ENCODE measurements at regions not wholly inside any gene's neighbourhood (a gene's known extent, or its start where the extent isn't known, plus 50 kb on each side); places are given as distances from the start of the nearest gene placed in this dataset.
"Not testable (repeated sequence)": the region's sequence is repeated elsewhere in the genome, so short reads cannot be mapped to it uniquely, and the experiment has no call there.

DNA sequence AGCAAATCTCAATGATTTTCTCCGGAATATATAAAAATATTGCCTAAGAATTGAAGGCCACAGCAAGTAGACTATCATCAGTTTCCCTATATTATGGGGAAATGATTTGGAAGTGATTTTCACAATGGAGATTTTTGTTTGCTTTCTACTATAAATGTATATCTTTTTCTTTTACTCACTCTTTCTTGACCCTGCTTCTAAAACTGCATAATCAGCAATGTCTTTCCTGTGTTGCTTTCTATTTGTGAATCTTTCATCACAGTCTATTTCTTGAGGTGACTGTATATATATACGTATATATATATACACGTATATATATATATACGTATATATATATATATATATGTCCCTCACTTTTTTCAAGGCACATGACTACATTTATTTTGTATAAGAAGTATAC lies 622.6 kb downstream of the DTWD2 start:
- no peak for DNase-seq

GRCh38 chr5:118354797-118355196 lies 633.5 kb downstream of the DTWD2 start:
- DNase-seq = no peak

- no peak for DNase-seq
Observed at GRCh38 chr5:118353970-118354369, 634.4 kb downstream of the DTWD2 start.

- no peak for DNase-seq
Observed at GRCh38 chr5:118336468-118336867, 651.9 kb downstream of the DTWD2 start.

GRCh38 chr5:118327389-118327788 lies 661.0 kb downstream of the DTWD2 start:
- DNase-seq = no peak

DNA sequence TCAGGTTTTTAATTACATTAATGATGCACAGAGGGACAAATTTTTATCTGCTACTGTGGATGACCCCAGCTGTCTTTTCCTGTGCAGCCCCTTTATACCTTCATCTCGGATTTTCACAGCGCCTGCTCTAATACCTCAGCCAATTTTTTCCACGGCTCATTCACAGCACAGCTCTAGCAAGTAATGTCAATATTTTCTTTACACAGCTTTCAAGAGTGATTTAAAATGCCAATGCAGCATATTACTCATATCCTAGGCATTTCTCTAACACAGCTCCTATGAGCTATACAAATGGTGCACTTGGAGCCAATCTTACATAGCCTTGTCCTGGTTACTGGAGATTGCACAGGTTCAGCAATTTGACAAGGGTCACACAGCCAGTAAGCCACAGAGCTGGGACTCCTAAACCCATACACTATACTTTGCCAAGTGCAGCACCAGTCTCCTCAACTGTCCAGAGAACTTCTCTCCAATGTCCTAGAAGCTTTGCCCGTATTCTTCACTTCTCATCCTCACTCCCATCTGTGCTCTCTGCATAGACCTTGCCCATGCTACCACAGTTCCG lies 661.8 kb downstream of the DTWD2 start:
- DNase-seq = no peak

- DNase-seq = no peak
Observed at GRCh38 chr5:118325931-118326330, 662.4 kb downstream of the DTWD2 start.

- not testable (repeated sequence) for DNase-seq
Observed at GRCh38 chr5:118323723-118324122, 664.6 kb downstream of the DTWD2 start.

DNA sequence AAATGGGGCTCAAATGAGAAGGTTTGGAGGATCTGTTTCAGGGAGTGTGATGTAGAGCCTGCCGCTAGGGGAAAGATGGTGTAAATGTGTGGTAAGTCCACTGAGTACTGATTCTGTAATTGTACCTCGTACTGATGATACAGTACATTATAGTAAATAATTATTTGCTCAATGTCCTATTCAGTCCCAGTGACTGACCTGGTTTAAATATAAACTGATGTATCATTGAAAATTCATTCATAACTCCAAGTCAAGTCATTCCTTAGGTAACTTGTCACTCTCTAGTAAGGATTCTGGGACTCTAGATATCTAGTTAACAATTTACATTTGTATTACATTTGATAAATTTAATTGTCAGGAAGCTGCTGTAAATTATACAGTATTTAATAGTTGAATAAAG lies 667.3 kb downstream of the DTWD2 start:
- DNase-seq = no peak

- no peak for DNase-seq
Observed at GRCh38 chr5:118320121-118320520, 668.2 kb downstream of the DTWD2 start.

- no peak for DNase-seq
Observed at GRCh38 chr5:118314931-118315330, 673.4 kb downstream of the DTWD2 start.

- DNase-seq = no peak
Observed at GRCh38 chr5:118311103-118311819, 677.1 kb downstream of the DTWD2 start.

DNA sequence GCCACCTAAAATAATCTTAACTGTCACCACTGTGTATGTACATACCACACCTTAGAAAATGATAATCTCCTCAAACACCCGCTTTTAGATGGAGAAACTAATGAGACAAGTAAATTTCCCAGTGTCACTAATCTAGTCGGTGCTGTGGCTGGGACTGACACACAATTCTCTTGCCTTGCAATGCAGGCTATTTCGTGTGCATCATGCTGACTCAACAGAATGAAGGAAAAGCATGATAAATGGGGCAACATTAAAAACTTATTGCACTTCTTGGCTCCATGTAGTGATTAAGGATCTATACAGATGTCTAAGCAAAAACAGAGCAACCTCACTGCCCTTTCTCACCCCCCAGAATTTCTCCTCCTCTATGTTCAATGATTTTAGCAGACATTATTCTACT lies 677.9 kb downstream of the DTWD2 start:
- DNase-seq = no peak

DNA sequence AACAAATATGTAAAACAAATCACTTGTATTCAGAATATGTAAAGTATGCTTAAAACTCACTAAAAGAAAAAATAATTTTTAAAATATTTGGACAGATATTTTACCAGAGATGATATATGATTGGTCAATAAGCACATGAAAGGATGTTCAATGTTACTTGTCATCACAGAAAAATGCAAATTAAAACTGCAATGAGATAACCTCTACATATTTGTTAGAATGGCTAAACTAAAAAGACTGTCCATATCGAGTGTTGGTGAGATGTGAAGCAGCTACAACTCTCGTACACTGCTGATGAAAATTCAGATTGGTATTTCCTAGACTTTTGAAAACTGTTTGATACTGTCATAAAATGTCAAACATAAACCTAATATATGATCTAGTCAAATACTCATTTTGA lies 685.1 kb downstream of the DTWD2 start:
- no peak for DNase-seq

DNA sequence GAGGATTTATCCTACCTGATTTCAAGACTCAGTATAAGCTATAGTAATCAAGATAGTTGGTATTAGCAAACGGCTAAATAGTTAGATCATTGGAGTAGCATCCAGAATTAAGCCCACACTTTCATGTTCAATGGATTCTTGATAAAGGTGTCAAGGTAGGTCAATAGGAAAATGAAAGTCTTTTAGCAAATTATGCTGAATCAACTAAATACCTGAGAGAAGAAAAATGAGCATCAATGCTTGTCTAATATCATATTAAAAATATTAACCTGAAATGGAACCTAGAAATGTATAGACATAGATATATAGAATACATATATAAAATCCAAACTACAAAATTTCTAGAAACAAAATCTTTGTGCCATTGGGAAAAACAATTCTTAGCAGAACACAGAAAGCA lies 685.6 kb downstream of the DTWD2 start:
- DNase-seq = no peak

- DNase-seq = no peak
Observed at GRCh38 chr5:118301696-118302095, 686.7 kb downstream of the DTWD2 start.

GRCh38 chr5:118295045-118295444 lies 693.3 kb downstream of the DTWD2 start:
- no peak for DNase-seq

DNA sequence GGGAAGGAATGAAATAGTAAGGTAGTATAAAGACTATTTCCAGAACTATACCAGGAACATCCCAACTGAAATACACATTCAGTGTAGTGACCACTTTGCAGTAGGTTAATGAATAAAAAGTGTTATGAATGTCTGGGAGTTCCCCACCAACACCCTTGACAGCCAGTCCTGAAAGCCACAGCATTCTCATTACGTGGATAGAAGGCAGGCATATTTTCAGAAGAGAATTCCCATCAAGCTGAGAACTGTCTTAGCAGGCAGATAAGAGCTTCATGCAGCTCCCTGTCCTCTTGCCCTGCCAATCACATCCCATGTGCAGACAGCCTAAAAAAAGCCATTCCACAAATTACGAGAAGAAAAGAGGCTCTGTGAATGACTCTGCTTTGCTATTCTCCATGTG lies 695.0 kb downstream of the DTWD2 start:
- no peak for DNase-seq

DNA sequence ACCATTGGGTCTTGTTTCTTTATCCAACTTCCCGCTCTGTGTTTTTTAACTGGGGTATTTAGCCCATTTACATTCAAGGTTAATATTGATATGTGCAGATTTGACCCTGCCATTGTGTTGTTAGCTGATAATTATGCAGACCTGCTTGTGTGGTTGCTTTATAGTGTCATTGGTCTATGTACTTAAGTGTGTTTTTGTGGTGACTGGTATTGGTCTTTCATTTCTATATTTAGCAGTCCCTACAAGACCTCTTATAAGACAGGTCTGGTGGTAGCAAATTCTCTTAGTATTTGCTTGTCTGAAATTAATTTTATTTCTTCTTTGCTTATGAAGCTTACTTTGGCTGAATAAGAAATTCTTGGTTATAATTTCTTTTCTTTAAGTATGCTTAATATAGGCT lies 698.1 kb downstream of the DTWD2 start:
- DNase-seq = no peak

GRCh38 chr5:118284230-118284629 lies 704.1 kb downstream of the DTWD2 start:
- DNase-seq = not testable (repeated sequence)

- DNase-seq = not testable (repeated sequence)
Observed at GRCh38 chr5:118282480-118283038, 705.8 kb downstream of the DTWD2 start.

GRCh38 chr5:118279540-118280294 lies 708.6 kb downstream of the DTWD2 start:
- DNase-seq = no peak

DNA sequence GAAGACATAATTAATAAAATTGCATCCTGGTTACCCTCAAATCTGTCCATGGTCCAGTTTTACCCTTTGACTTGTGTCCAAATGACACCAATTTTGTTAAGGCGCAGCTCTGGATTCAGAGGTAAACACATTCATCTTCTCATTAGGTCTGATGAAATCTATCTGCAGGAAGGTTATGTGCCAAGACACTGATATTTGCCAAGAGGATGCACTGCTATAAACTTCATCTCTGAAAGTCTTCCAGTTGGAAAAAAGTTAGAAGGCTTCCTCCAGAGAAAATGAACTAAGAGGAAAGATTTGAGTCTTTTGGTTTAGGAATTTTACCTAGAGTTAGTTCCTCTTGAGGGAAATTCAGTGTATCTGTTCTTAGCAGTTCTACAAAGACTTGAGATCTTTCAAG lies 717.8 kb downstream of the DTWD2 start:
- no peak for DNase-seq

GRCh38 chr5:118258223-118258622 lies 730.1 kb downstream of the DTWD2 start:
- no peak for DNase-seq
